Esophagus muscularis mucosa (tissue), 4 donors: ENCODE measurements at regions not wholly inside any gene's neighbourhood (a gene's known extent, or its start where the extent isn't known, plus 50 kb on each side); places are given as distances from the start of the nearest gene placed in this dataset.

Experiments
- DNase-seq: peaks from one replicate; pipeline ENCODE4 v3.0.0-alpha.2; 2017; ENCODE audit errors: extremely low spot score
- H3K27ac ChIP-seq, 4 donors: fragments of 200-600 bp; sonication (generic); replicated peaks in 1 of 4; 1 replicate in 3 of 4; 2 replicates in 1 of 4; pipeline ENCODE4 v1.5.1; 2016 to 2019; ENCODE audit warnings: mild to moderate bottlenecking in 1 of 4
- H3K27me3 ChIP-seq, 4 donors: fragments of 200-600 bp; sonication (generic); one replicate each; pipeline versions ENCODE4 v1.5.1 to v1.6.0; 2016 to 2019
- H3K36me3 ChIP-seq, 4 donors: fragments of 200-600 bp; sonication (generic); one replicate each; pipeline ENCODE4 v1.5.1; 2016 to 2019
- H3K4me1 ChIP-seq, 4 donors: fragments of 200-600 bp; sonication (generic); one replicate each; pipeline ENCODE4 v1.5.1; 2016 to 2019
- H3K4me3 ChIP-seq, 4 donors: fragments of 200-600 bp; sonication (generic); 1 replicate in 2 of 4; 2 replicates in 2 of 4; pipeline ENCODE4 v1.5.1; 2016 to 2019; ENCODE audit warnings: mild to moderate bottlenecking in 4 of 4, moderate library complexity in 1 of 4
- H3K9me3 ChIP-seq, 4 donors: fragments of 200-600 bp; sonication (generic); 1 replicate in 3 of 4; 2 replicates in 1 of 4; pipeline ENCODE4 v1.5.1; 2016 to 2019
- CTCF ChIP-seq, 3 experiments: fragments of 200-600 bp in 2 of 3; fragments of 450-650 bp in 1 of 3; sonication (generic) in 2 of 3; IDR thresholded peaks; one replicate each; pipeline ENCODE4 v1.5.1; 2017 to 2019; ENCODE audit warnings: antibody characterized with exemption in 3 of 3, mild to moderate bottlenecking in 2 of 3, moderate library complexity in 1 of 3
- EP300 ChIP-seq: sonication (generic); formaldehyde crosslinking; IDR thresholded peaks from one replicate; pipeline ENCODE4 v1.6.1; 2017; ENCODE audit warnings: antibody characterized with exemption
- POLR2A ChIP-seq: fragments of 450-650 bp; IDR thresholded peaks from one replicate; pipeline ENCODE4 v1.6.1; 2017; ENCODE audit warnings: antibody characterized with exemption, moderate library complexity, mild to moderate bottlenecking, low read depth
- POLR2AphosphoS5 ChIP-seq, 2 donors: sonication (generic); formaldehyde crosslinking; IDR thresholded peaks; one replicate each; pipeline ENCODE4 v1.6.1; 2017; ENCODE audit warnings: antibody characterized with exemption in 2 of 2
- WGBS: methylation state at CpG from one replicate; pipeline ENCODE4 v1.1.5; 2018; 5-methylcytosine and 5-hydroxymethylcytosine counted together
- intact Hi-C: fragments of 100-400 bp; cut with DNase I; formaldehyde crosslinking; loops from one replicate; pipeline ENCODE4 v1.15.1; 2023

- Histone ChIP-seq H3K27ac (no peak overlapping the region), H3K4me3 (no peak overlapping the region), H3K4me1 (no peaks in the 10 kb centered on the region), H3K27me3 (no peaks in the 10 kb centered on the region), H3K36me3 (no peaks in the 10 kb centered on the region), H3K9me3 (no peaks in the 10 kb centered on the region)
- intact Hi-C loops = no loop called here
- 96% methylated on average over 17 of the region's 17 CpGs for WGBS
- no peak for TF ChIP-seq EP300
- no peak for TF ChIP-seq POLR2A
- no peak for TF ChIP-seq CTCF (IDR thresholded peaks at IDR 0.05)
- no peak for DNase-seq
Measured at GRCh38 chr9:11928871-11929321, 764.3 kb upstream of the TYRP1 start.

- intact Hi-C loops = no loop called here
- H3K9me3 ChIP-seq = no peaks in the 10 kb centered on the region
Measured at GRCh38 chr9:11931109-11931508, 762.1 kb upstream of the TYRP1 start.

GRCh38 chr9:11931751-11932150, 761.4 kb upstream of the TYRP1 start:
- Histone ChIP-seq H3K9me3 (no peaks in the 10 kb centered on the region), H3K27me3 (no peaks in the 10 kb centered on the region), H3K36me3 (no peaks in the 10 kb centered on the region), H3K27ac (no peak overlapping the region), H3K4me1 (no peaks in the 10 kb centered on the region), H3K4me3 (no peak overlapping the region)
- no peak for DNase-seq
- no peak for TF ChIP-seq CTCF (IDR thresholded peaks at IDR 0.05)
- TF ChIP-seq EP300 = no peak
- TF ChIP-seq POLR2A = no peak
- TF ChIP-seq POLR2AphosphoS5 (IDR thresholded peaks at IDR 0.05) = no peak
- WGBS = 79% methylated on average over 3 of the region's 3 CpGs
- intact Hi-C loops = no loop called here

More at GRCh38 chr9:11931109-11931508, 762.1 kb upstream of the TYRP1 start:
- TF ChIP-seq POLR2A (no peak), POLR2AphosphoS5 (IDR thresholded peaks at IDR 0.05) (no peak), EP300 (no peak), CTCF (IDR thresholded peaks at IDR 0.05) (no peak)
- Histone ChIP-seq H3K36me3 (no peaks in the 10 kb centered on the region), H3K27ac (no peak overlapping the region), H3K4me3 (no peak overlapping the region), H3K27me3 (no peaks in the 10 kb centered on the region), H3K4me1 (no peaks in the 10 kb centered on the region)
- no peak for DNase-seq
- WGBS = 85% methylated on average over 3 of the region's 3 CpGs

- intact Hi-C loops = no loop called here
Measured at GRCh38 chr9:11933926-11934325, 759.3 kb upstream of the TYRP1 start.

More at GRCh38 chr9:11933926-11934325, 759.3 kb upstream of the TYRP1 start:
- Histone ChIP-seq H3K27ac (no peak overlapping the region), H3K9me3 (no peaks in the 10 kb centered on the region), H3K4me1 (no peaks in the 10 kb centered on the region), H3K36me3 (no peaks in the 10 kb centered on the region), H3K27me3 (no peaks in the 10 kb centered on the region), H3K4me3 (no peak overlapping the region)
- TF ChIP-seq EP300 = no peak
- no peak for TF ChIP-seq POLR2AphosphoS5 (IDR thresholded peaks at IDR 0.05)
- no peak for TF ChIP-seq POLR2A
- TF ChIP-seq CTCF (IDR thresholded peaks at IDR 0.05) = no peak
- no peak for DNase-seq
